Esophagus squamous epithelium (tissue), 5 donors: ENCODE measurements at regions not wholly inside any gene's neighbourhood (a gene's known extent, or its start where the extent isn't known, plus 50 kb on each side); places are given as distances from the start of the nearest gene placed in this dataset.

Experiments used
- DNase-seq: peaks from one replicate; lab custom pipeline; 2025; lab: John Stamatoyannopoulos, UW
- H3K27ac ChIP-seq, 4 donors: fragments of 200-600 bp; sonication (generic); one replicate each; pipeline ENCODE4 v1.5.1; 2016 to 2019; ENCODE audit warnings: mild to moderate bottlenecking in 1 of 4
- H3K27me3 ChIP-seq, 4 donors: fragments of 200-600 bp; sonication (generic); 1 replicate in 3 of 4; 2 replicates in 1 of 4; pipeline versions ENCODE4 v1.5.1 to v1.6.0; 2017 to 2021; ENCODE audit warnings: antibody characterized with exemption in 1 of 4
- H3K36me3 ChIP-seq, 3 donors: fragments of 200-600 bp; sonication (generic); one replicate each; pipeline ENCODE4 v1.5.1; 2016 to 2019
- H3K4me1 ChIP-seq, 3 donors: fragments of 200-600 bp; sonication (generic); one replicate each; pipeline ENCODE4 v1.5.1; 2017 to 2019
- H3K4me3 ChIP-seq, 4 donors: fragments of 200-600 bp; sonication (generic); 1 replicate in 3 of 4; 2 replicates in 1 of 4; pipeline ENCODE4 v1.5.1; 2016 to 2019; ENCODE audit warnings: mild to moderate bottlenecking in 2 of 4, moderate library complexity in 1 of 4
- H3K9me3 ChIP-seq, 3 donors: fragments of 200-600 bp; sonication (generic); one replicate each; pipeline ENCODE4 v1.5.1; 2016 to 2019
- CTCF ChIP-seq, 6 experiments: fragments of 450-650 bp in 4 of 6; fragments of 200-600 bp in 2 of 6; sonication (generic) in 2 of 6; IDR thresholded peaks; one replicate each; pipeline ENCODE4 v1.5.1; 2016 to 2019; ENCODE audit warnings: antibody characterized with exemption in 6 of 6, mild to moderate bottlenecking in 4 of 6, moderate library complexity in 4 of 6
- POLR2A ChIP-seq, 4 donors: fragments of 450-650 bp; IDR thresholded peaks; one replicate each; pipeline ENCODE4 v1.6.1; 2017; ENCODE audit warnings: antibody characterized with exemption in 4 of 4, mild to moderate bottlenecking in 4 of 4, moderate library complexity in 3 of 4
- WGBS, 2 donors: methylation state at CpG; one replicate each; pipeline ENCODE4 v1.1.5; 2018; 5-methylcytosine and 5-hydroxymethylcytosine counted together
- intact Hi-C: fragments of 100-400 bp; cut with DNase I; formaldehyde crosslinking; loops from one replicate; pipeline ENCODE4 v1.15.0; 2022
- donor health status: DM: yes; HTN: yes; CAD: no.

GRCh38 chr6:156564807-156565149 lies 212.4 kb upstream of the ARID1B start:
- 70 to 71% methylated on average over 10 of the region's 10 CpGs for WGBS, 2 donors
- TF ChIP-seq POLR2A (IDR thresholded peaks at IDR 0.05) (no peak), CTCF (IDR thresholded peaks at IDR 0.05) (no peak)
- no peak for DNase-seq
- H3K9me3 ChIP-seq, result no peaks in the 10 kb centered on the region
- intact Hi-C loops, result loop anchor here (10.0 kb wide), 2 partner anchors 120 to 210 kb away; partner anchors contain the start of gene ARID1B
- no peak overlapping the region for H3K27ac ChIP-seq
- H3K36me3 ChIP-seq, result no peaks in the 10 kb centered on the region
- H3K27me3 ChIP-seq, result no peaks in the 10 kb centered on the region
- H3K4me3 ChIP-seq, result no peak overlapping the region
- H3K4me1 ChIP-seq, result peaks cover 0 to 14% (median 4%) of the 10 kb centered on the region in 3 donors

- no peaks in the 10 kb centered on the region for H3K36me3 ChIP-seq
- intact Hi-C loops, result loop anchor here (10.0 kb wide), 2 partner anchors 121 to 211 kb away; partner anchors contain the start of gene ARID1B
- H3K9me3 ChIP-seq, result no peaks in the 10 kb centered on the region
- peak; percentile 34 for DNase-seq
- no peak overlapping the region for H3K27ac ChIP-seq
- no peaks in the 10 kb centered on the region for H3K27me3 ChIP-seq
- WGBS, 2 donors, result 2 to 6% methylated on average over 8 to 14 of the region's 14 CpGs
- peaks cover 0 to 14% (median 4%) of the 10 kb centered on the region in 3 donors for H3K4me1 ChIP-seq
- TF ChIP-seq POLR2A (IDR thresholded peaks at IDR 0.05) (no peak), CTCF (IDR thresholded peaks at IDR 0.05) (peak; percentile 53 to 93 (median 91))
- no peak overlapping the region for H3K4me3 ChIP-seq
Measured at GRCh38 chr6:156564127-156564806, 212.9 kb upstream of the ARID1B start.

- DNase-seq, result no peak
- Histone ChIP-seq H3K36me3 (no peaks in the 10 kb centered on the region), H3K4me3 (no peak overlapping the region), H3K27me3 (no peaks in the 10 kb centered on the region), H3K27ac (no peak overlapping the region), H3K9me3 (no peaks in the 10 kb centered on the region), H3K4me1 (peaks cover 0 to 14% (median 4%) of the 10 kb centered on the region in 3 donors)
- TF ChIP-seq CTCF (IDR thresholded peaks at IDR 0.05) (no peak), POLR2A (IDR thresholded peaks at IDR 0.05) (no peak)
- WGBS, 2 donors, result 26 to 41% methylated on average over 9 of the region's 9 CpGs
- intact Hi-C loops, result loop anchor here (10.0 kb wide), 2 partner anchors 121 to 211 kb away; partner anchors contain the start of gene ARID1B
Measured at GRCh38 chr6:156563714-156564113, 213.5 kb upstream of the ARID1B start.

GRCh38 chr6:156562636-156563035 lies 214.5 kb upstream of the ARID1B start:
- TF ChIP-seq CTCF (IDR thresholded peaks at IDR 0.05) (no peak), POLR2A (IDR thresholded peaks at IDR 0.05) (no peak)
- H3K27me3 ChIP-seq, result no peaks in the 10 kb centered on the region
- H3K27ac ChIP-seq, result no peak overlapping the region
- no peak overlapping the region for H3K4me3 ChIP-seq
- WGBS, 2 donors, result 84% methylated on average over 6 of the region's 9 CpGs; no CpG with 5 or more reads in 1 of the 2 donors
- peaks cover 0 to 14% (median 4%) of the 10 kb centered on the region in 3 donors for H3K4me1 ChIP-seq
- H3K9me3 ChIP-seq, result no peaks in the 10 kb centered on the region
- intact Hi-C loops, result loop anchor here (10.0 kb wide), 2 partner anchors 122 to 212 kb away; partner anchors contain the start of gene ARID1B
- no peak for DNase-seq
- no peaks in the 10 kb centered on the region for H3K36me3 ChIP-seq

- Histone ChIP-seq H3K27me3 (no peaks in the 10 kb centered on the region), H3K36me3 (no peaks in the 10 kb centered on the region), H3K9me3 (no peaks in the 10 kb centered on the region), H3K4me3 (no peak overlapping the region), H3K4me1 (peaks cover 0 to 20% (median 4%) of the 10 kb centered on the region in 3 donors), H3K27ac (no peak overlapping the region)
- no peak for TF ChIP-seq POLR2A (IDR thresholded peaks at IDR 0.05)
- no peak for TF ChIP-seq CTCF (IDR thresholded peaks at IDR 0.05)
- WGBS, 2 donors, result 71% methylated on average over 3 of the region's 13 CpGs; no CpG with 5 or more reads in 1 of the 2 donors
- no peak for DNase-seq
- intact Hi-C loops, result loop anchor here (10.0 kb wide), 2 partner anchors 123 to 213 kb away; partner anchors contain the start of gene ARID1B
Measured at GRCh38 chr6:156562019-156562418, 215.2 kb upstream of the ARID1B start.
